Brain microvascular endothelial cell (primary cell): ENCODE measurements at regions not wholly inside any gene's neighbourhood (a gene's known extent, or its start where the extent isn't known, plus 50 kb on each side); places are given as distances from the start of the nearest gene placed in this dataset.
"Not testable (repeated sequence)": the region's sequence is repeated elsewhere in the genome, so short reads cannot be mapped to it uniquely, and the experiment has no call there.

Source experiments
- DNase-seq: peaks from one replicate; pipeline ENCODE4 v3.0.0-alpha.2; 2020
- H3K27ac ChIP-seq: fragments of 250-450 bp; sonication (Bioruptor Pico); 2 replicates; pipeline ENCODE4 v1.5.1; 2020; ENCODE audit warnings: mild to moderate bottlenecking, moderate library complexity
- H3K27me3 ChIP-seq: fragments of 250-450 bp; sonication (Bioruptor Pico); replicated peaks from 2 replicates; pipeline ENCODE4 v1.5.1; 2020; ENCODE audit warnings: mild to moderate bottlenecking
- H3K36me3 ChIP-seq: fragments of 250-450 bp; sonication (Bioruptor Pico); replicated peaks from 2 replicates; pipeline ENCODE4 v1.5.1; 2020; ENCODE audit warnings: mild to moderate bottlenecking
- H3K4me3 ChIP-seq: 2 replicates; pipeline ENCODE4 v1.5.1; 2011; ENCODE audit warnings: low read depth, mild to moderate bottlenecking, control low read depth, low read length, moderate library complexity
- CTCF ChIP-seq: IDR thresholded peaks from 2 replicates; pipeline ENCODE4 v1.5.1; 2011; ENCODE audit warnings: low read depth, mild to moderate bottlenecking, moderate library complexity, low read length, control low read depth, inconsistent platforms; ENCODE audit errors: missing control alignments
- in situ Hi-C: cut with HindIII; loops from 2 replicates; pipeline ENCODE4 v1.10.0; 2017; ENCODE audit warnings: low sequenced_read_pairs, low pct_ligation_motif_present

GRCh38 chr15:53033709-53034108 is 243.6 kb upstream of the ONECUT1 start:
- H3K27ac ChIP-seq = no peak overlapping the region
- in situ Hi-C loops = no loop called here
- H3K36me3 ChIP-seq = no peaks in the 10 kb centered on the region
- TF ChIP-seq CTCF = no peak
- no peak overlapping the region for H3K4me3 ChIP-seq
- H3K27me3 ChIP-seq = no peaks in the 10 kb centered on the region
- no peak for DNase-seq

GRCh38 chr15:53031469-53031868 is 241.3 kb upstream of the ONECUT1 start:
- Histone ChIP-seq H3K36me3 (no peaks in the 10 kb centered on the region), H3K27ac (no peak overlapping the region), H3K27me3 (no peaks in the 10 kb centered on the region), H3K4me3 (no peak overlapping the region)
- TF ChIP-seq CTCF = no peak
- in situ Hi-C loops = no loop called here
- DNase-seq = no peak

GRCh38 chr15:53022788-53023187 is 232.7 kb upstream of the ONECUT1 start:
- Histone ChIP-seq H3K27ac (no peak overlapping the region), H3K4me3 (no peak overlapping the region), H3K27me3 (no peaks in the 10 kb centered on the region), H3K36me3 (no peaks in the 10 kb centered on the region)
- in situ Hi-C loops = no loop called here
- TF ChIP-seq CTCF = no peak
- DNase-seq = no peak

GRCh38 chr15:53013329-53013728 is 223.2 kb upstream of the ONECUT1 start:
- Histone ChIP-seq H3K36me3 (no peaks in the 10 kb centered on the region), H3K27me3 (no peaks in the 10 kb centered on the region), H3K4me3 (no peak overlapping the region), H3K27ac (no peak overlapping the region)
- DNase-seq = no peak
- no peak for TF ChIP-seq CTCF
- in situ Hi-C loops = no loop called here

- H3K4me3 ChIP-seq, DNase-seq, H3K27ac ChIP-seq, H3K36me3 ChIP-seq, in situ Hi-C loops, H3K27me3 ChIP-seq: not testable (repeated sequence)
These were observed 221.6 kb upstream of the ONECUT1 start for GRCh38 chr15:53011779-53012178.

GRCh38 chr15:53009093-53009492 is 219.0 kb upstream of the ONECUT1 start:
- Histone ChIP-seq H3K27ac (no peak overlapping the region), H3K4me3 (no peak overlapping the region), H3K27me3 (no peaks in the 10 kb centered on the region), H3K36me3 (no peaks in the 10 kb centered on the region)
- no peak for DNase-seq
- in situ Hi-C loops = no loop called here
- no peak for TF ChIP-seq CTCF

GRCh38 chr15:53000409-53000808 is 210.3 kb upstream of the ONECUT1 start:
- in situ Hi-C loops = no loop called here
- Histone ChIP-seq H3K4me3 (no peak overlapping the region), H3K36me3 (no peaks in the 10 kb centered on the region), H3K27me3 (no peaks in the 10 kb centered on the region), H3K27ac (no peak overlapping the region)
- no peak for TF ChIP-seq CTCF
- no peak for DNase-seq
